ENCODE measurements at regions not wholly inside any gene's neighbourhood (a gene's known extent, or its start where the extent isn't known, plus 50 kb on each side); places are given as distances from the start of the nearest gene placed in this dataset.
"Not testable (repeated sequence)": the region's sequence is repeated elsewhere in the genome, so short reads cannot be mapped to it uniquely, and the experiment has no call there.

DNA sequence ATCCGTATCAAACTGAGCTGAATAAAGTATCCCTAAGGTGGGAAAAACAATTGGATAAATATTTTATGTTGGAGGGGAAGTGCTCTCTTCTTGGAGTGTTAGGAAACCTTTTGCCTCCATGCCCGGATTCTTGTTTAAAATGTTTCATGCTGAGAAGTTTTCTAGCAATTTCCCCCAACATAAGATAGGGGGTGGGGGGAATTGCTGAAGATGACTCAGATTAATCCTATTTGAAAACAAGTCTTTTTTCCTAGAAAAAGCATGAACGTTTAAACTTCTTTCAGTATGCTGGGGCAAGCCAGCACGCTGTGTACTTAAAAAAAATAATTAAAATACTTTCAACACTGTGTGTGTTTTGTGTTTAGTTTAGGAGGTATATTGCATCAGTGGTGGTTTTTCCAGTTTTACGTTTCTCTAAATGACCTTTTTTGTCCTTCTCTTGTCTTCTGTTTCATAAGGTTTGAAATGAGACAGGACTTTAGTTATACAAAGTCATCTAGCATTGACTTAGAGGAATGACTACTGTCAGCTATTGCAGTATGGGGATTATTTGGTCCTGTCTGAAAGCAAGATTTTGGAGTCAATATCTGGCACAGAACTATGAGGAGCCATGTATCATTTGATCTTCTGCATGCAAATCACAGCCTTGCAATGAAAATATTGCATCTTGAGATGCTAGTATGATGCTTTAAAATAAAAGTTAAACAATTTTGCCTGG lies 295.9 kb downstream of the GATA3 start:
- no peak for DNase-seq

DNA sequence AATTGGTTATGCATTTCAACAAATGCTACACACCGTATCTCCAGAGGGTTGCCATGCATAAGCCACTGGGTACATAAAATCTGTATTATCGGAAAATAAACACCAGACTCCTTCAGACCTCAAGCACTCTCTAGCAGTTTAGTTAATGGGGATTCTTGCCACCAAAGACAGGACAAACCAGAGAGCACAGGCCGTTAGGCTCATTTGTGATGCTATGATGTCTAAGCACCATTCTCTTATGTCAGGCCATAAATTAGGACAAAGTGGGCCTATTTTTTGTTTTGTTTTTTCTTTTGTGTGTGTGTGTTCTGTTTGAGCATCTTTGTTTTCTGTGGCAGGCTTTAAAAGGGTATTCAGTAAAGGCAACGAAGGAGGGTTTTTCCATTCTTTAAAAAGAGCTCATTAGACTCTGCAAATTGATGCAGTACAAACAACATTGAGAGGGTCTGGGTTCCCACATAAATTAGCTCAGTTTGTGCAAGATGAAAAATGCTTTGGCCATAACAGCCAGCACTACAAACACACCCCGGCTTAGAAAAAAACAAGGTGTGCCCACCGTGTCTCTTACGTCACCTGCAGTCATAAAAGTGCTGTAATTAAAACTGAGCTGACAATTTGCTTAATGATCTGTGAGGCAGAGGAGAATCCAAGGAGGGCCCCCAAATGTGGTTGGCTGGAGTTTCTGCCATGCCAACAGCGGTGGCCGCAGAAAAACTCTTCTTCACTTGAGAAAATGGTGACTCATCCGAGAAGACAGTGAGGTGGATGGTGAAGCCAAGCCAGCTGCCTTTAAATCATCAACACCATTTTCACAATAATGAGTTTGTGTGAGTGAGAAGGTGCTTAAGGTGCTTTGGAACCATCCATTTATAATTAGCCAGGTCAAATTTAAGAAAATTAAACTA lies 297.9 kb downstream of the GATA3 start:
- no peak for DNase-seq

DNA sequence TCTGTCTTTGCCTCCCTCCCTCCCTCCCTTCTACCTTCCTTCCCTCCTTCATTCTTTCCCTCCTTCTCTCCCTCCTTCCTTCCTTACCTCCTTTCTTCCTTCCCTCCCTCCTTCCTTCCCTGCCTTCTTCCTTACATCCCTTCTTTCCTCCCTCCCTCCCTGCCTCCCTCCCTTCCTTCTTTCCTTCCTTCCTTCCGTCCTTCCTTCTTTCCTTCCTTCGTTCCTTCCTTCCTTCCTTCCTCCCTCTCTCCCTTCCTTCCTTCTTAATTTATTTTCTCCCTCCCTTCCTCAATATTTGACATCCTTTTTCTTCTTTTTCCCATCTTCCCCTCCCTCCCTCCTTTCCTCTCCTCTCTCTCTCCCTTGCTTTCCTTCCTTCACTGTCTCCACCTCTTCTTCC lies 301.8 kb downstream of the GATA3 start:
- no peak for DNase-seq

DNA sequence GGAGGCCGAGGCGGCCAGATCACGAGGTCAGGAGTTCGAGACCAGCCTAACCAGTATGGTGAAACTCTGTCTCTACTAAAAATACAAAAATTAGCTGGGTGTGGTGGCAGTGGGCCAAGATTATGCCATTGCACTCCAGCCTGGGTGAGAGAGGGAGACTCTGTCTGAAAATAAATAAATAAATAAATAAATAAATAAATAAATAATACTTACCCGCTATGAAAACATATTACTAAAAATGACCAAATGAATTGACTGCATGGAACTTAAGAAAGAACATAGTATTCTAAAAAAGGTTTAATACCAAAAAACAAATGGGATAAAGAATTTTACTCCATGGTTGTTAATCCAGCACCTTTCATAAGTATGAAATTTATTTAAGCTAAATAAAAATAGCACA lies 305.0 kb downstream of the GATA3 start:
- DNase-seq, result no peak

DNA sequence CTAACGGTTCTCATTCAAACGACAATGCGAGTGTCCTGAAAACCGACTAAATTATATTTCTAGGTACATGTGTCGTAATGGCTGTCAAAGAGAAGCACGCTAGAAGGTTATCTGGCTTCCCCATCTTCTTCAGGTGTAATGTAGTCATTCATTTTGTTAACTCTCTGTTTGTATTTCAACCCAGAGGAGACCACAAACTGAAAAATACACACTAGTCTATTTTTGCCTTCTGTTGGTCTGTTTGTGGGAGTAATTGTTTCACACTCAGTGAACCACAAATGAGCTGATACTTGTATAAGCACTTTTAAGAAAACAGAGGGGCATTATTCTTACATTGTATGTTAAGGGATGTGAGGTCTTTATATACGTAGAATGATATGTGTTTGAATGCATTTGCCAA lies 305.9 kb downstream of the GATA3 start:
- no peak for DNase-seq

DNA sequence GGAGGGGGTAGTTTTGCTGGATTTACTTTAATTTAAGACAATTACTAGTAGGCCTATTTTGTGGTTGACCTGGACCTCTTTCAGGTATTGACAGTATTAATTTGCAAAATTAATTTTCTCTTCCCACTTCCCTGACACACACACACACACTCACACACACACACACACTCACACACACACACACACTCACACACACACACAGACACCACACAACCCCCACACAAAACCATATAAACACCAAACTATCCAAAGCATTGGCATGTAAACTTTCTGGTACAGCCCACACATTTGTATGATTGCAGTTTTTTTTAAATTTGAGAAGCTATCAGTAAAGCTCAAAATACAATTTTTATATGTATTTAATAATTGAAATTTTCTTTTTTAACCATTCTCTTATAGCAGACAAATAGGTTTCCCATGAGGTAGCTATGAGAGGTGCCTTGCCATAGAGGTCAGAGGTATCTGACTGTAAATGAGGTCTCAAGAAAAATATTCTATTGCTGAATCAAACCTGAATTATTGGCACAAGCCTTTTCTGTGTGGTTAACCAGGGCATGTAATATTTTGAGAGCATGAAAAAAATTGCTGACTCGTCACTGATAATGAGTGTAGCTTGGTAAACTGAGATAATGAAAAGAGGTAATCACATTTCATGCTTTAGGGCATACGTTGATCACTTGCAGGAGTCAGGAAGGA lies 306.5 kb downstream of the GATA3 start:
- no peak for DNase-seq

DNA sequence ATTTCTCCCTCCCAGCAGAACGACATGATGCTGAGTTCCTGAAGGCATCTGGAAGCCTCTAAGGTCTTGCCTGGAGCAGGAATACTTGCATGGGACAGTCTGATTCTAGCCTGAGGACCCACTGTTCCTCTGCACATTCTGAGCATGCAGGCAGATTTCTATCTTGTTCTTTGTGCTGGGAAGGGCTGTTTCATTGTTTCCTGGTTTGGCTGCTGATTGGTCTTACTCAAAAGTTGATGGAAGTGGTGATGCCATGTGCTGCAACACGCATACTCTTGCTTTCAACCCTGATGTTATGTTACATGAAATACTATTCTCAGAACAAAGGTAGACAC lies 307.0 kb downstream of the GATA3 start:
- no peak for DNase-seq

DNA sequence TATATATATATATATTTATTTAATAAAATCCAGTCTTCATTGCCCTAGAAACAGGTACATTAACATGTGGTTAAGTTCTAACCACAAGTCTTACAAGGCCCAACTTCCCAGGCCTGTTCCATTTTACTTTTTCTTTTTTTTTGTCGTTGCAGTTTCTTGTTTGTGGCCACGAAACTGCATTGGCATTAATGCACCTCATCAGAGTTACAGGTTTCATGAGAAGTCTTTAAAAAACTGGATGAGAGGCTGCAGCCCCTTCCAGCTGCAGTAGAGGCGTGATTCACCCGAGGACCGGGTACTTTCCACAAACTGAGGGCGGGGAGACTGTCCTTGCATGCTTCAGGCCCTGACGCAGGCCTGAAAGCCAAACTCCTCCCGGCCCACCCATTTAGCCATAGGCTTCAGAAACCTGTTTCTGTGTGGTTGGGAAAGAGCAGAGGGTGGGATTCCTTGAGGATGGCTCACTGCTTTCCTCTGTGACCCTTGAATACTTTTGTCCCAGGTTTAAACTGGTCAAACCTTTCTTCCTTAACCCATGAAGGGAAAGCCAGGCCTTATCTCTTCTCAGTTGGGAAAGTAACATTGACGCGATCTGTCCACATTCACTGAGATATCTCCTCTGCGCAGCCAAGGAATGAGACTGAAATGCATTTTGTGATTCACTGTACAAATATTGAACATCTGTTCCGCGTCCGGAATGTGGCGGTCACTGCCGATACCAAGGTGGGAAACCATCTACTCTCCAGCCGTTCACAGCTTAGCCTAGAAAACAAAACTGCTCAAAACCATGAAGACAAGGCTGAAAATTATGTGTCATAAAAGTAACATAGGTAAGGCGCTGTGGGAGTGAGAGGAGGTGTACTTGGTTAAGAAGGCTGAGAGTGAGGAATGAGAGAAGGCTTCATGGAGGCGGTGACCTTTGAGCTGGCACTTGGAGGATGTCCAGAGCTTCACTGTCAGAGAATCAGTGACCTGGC lies 311.7 kb downstream of the GATA3 start:
- DNase-seq, result peak; percentile 16

DNA sequence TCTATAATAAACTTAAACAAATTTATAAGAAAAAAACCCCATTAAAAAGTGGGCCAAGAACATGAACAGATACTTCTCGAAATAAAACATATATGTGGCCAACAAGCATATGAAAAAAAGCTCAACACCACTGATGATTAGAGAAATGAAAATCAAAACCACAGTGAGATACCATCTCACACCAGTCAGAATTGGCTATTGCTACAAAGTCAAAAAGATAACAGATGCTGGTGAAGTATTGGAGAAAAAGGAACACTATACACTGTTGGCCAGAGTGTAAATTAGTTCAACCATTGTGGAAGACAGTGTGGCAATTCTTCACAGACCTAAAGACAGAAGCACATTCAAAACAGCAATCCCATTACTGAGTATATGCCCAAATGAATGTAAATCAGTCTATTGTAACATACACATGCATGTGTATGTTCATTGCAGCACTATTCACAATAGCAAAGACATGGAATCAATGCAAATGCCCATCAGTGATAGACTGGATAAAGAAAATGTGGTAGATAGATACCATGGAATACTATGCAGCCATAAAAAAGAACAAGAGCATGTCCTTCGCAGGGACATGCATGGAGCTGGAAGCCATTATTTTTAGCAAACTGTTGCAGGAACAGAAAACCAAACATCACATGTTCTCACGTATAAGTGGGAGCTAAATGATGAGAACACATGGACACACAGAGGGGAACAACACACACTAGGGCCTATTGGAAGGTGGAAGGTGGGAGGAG lies 313.4 kb downstream of the GATA3 start:
- DNase-seq, result not testable (repeated sequence)

DNA sequence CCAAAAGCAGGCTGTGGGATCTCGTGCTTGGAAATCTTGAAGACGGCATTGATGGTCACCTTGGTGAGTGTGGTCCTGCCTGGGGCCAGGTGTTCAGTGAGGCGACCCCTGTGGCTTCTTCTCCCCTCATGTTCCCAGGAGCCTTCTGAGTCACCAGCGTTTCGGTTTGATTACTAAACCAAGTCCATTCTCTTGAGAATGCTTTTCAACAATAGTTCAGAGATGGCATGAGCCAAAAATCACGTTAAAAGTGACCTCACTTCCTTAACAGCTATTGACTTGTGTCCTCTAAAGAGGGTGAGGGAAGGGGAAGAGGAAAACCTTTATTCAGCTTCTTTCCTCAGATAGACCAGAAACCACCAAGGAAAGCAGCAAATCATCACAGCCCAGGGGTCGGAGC lies 315.2 kb downstream of the GATA3 start:
- DNase-seq, result no peak

DNA sequence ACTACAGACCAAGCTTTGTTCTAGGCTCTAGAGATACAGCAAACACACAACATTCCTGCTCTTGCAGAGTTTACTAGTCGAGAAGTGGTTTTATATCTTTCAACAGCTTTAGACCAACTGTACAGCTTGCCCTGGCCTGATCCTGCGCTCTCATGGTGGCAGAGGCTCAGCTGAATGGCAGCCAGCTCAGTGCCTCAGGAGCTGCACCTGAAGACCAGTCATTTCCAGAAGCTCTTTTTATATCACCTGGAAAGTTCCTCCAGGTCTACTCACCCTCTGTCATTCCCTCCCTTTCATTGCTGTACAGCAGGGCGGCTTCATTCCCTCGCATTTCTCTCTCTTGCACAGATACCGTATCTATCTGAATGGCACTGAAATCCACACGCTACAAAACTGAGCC lies 319.8 kb downstream of the GATA3 start:
- DNase-seq, result no peak

DNA sequence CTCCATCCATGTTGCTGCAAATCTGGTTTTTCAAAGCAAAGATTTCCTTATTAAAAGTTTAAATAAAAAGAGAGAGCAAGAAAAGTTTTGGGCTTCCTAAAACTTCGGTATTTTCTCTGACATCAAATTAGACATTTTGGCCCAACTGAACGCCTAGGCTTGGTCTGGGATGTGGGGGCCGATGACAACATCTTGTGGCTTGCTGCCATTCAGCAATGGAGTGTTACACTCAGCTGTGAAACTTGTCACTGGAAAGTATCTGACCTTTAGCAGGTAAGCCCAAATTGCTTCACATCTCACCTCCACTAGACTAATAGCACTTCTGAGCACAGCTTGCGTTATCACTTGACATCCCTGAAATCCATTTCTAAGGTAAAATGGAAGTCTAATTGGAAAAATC lies 320.6 kb downstream of the GATA3 start:
- DNase-seq, result no peak

DNA sequence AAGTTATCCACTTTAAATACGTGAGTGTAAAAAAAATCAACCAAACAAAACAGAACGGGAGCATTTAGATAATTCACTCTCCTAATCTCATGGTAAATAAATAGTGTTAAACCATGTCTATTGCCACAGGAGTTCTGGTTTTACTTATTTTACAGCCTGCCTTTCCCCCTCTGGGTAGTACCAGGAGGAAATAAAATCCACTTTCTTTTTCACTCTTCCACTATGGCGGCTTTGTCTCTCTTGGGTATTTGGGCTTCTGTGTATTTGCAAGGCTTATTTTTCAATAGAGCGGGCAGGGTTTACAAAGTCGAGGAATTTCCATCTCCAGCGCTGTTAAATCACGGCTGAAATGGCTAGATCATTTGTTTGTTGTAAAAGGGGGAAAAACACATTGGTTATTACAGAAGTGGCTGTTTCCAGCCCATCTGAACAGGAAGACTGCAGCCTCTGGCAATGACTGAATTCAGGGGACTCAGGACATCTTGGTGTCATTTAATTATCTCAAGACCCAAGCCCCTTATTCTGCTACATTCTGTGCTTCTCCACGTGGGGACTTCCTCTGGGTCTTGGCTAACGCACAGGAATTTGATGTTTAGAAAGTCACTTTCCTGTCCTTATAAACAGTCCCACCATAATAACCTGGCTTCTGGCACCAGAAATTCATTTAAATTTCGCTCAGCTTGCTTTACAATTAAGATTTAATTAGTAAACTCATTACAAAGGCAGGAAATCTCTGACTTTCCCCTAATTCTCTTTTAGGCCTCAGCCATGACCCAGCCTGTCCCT lies 323.9 kb downstream of the GATA3 start:
- no peak for DNase-seq

DNA sequence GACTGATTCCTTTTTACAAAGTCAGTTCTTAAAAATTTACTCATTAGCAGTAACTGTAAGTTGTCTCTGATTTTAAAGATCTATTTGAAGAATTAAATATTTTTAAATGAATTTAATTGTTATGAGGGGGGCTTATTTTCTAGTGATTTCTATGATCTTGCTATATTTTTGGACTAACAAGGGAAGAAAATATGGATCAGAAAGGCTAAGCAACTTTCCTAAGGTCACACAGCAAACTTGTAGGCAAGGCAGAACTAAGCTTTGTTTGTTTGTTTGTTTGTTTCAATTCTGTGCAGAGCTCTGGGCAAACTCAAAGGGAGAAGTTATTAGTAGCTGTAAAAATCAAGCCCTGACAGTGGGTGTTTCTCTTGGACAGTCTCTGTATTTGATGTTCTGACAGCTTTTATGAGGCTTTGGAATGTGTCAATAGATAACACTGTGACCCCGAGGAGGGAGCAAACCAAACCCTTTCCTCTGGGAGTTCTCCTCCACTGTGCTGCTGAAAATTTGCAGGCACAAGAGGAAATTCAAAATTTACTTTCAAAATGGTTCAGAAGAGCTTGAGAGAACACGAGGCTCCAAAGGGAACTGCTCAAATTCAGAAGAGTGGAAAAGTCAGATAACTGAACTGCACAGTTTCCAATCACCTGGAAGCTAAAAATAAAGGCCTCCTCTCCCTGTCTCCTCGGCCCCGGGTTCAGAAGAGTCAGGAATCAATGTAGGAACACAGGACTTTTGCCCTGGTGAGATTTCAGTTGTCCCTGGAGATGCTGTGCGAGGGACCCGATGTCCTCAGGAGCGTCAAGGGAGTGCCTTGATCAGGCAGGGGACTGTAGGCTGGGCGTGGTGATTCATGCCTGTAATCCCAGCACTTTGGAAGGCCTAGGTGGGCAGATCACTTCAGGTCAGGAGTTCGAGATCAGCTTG lies 325.7 kb downstream of the GATA3 start:
- DNase-seq, result no peak

DNA sequence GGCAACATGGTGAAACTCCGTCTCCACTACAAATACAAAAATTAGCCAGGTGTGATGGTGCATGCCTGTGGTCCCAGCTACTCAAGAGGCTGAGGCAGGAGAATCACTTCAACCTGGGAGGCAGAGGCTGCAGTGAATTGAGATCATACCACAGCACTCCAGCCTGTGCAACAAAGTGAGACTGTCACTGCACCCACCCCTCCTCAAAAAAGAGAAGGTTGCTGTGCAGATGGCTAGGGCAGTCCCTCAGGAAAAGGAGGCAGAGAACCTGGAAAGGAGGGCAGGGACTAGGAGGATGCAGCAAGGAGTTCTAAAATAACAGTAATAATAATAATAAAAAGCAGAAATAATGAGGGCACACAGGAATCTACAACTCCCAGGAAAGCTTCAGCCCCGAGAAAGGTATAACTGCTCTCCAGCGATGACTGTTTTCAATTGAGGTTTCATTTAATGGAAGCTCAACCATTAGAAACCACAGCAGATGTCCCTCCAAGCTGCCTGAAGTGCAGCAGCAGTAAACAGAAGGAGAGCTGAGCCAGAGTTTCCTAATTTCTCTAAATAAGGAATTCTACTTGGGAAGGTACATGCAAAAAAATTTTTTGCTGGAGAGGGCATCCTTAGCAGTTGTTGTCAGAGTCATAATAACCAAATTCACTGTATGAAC lies 326.5 kb downstream of the GATA3 start:
- no peak for DNase-seq

DNA sequence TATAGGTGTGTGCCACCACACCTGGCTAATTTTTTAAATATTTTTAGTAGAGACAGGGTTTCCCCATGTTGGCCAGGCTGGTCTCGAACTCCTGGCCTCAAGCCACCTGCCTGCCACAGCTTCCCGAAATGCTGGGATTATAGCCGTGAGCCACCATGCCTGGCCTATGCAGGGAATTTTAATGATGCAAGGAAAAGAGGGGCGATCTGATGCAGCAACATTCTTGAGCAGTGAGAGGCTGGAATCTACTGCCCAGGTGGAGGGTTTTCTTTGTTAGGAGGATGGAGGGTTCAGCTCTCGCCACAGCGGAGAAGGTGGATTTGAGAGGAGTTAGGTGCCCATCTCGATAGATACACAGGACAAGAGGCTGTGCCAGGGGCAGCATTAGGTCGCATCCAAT lies 332.3 kb downstream of the GATA3 start:
- DNase-seq, result no peak

DNA sequence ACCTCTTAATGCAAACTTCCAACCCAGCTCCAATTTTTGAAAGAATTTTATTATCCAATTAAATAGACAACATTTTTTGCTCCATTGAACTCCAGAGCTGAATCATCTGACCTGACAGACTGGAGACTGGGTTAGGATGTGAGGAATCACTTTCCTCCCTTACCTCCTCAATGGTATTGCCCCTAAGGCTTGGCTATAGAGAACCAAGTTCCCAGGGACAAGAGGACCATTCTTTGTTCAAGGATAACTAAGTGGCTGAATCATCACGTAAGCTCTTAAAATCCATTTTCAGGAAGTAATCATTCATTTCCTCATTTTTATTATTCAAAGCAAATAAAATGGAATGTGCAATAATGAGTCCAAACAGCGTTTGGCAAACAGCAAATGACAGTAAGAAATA lies 335.1 kb downstream of the GATA3 start:
- DNase-seq, result no peak

DNA sequence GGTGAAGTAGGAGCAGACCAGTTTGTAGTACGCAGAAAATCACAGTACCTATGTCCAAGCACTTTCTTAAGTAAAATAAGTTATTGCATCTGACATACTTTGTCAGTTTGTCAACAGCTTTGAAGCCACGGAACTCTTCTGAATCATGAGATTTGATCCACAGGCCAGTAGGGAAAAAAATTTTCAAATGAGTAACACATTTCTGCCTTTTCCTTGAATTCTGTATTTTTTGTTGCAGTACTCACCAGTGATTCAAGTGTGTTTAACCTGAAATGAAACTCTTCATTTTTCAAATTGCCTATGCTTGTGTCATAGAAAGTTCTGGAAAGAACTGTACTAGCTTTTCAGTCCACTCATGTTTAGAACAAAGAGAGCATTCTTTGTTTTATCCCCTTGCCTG lies 337.7 kb downstream of the GATA3 start:
- DNase-seq, result no peak

DNA sequence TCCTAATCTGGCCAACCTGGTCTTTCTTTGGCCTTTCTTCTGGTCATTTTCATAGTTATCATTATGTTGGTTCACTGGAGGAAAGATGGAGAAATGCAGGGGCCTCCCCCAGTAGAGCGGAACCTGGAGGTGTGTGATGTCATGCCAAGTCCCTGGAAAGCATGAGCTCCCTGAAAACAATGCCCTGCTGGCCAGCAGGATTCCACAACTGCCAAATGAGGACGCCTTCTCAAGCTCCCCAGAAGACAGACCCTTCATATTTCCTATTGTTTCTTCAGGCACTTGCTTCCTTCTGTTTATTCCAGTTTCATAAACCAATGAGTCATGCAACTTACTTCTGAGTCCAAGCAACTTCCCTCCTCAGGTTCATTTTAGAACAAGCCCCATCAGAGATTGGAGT lies 339.0 kb downstream of the GATA3 start:
- DNase-seq, result no peak
